AG04449 (cell line): ENCODE measurements at regions not wholly inside any gene's neighbourhood (a gene's known extent, or its start where the extent isn't known, plus 50 kb on each side); places are given as distances from the start of the nearest gene placed in this dataset.

ENCODE experiments used
- CTCF ChIA-PET: fragments of 350-600 bp; formaldehyde crosslinking; extraction: SDS; loops from one replicate; lab custom pipeline; 2021; ENCODE audit warnings: antibody characterized with exemption; lab: Yijun Ruan, JAX
- POLR2A ChIA-PET: fragments of 400-600, 350-600 bp; formaldehyde crosslinking; extraction: SDS; loops from one replicate; lab custom pipeline; 2020; ENCODE audit warnings: antibody characterized with exemption, inconsistent platforms; lab: Yijun Ruan, JAX
- DNase-seq: peaks from one replicate; pipeline ENCODE4 v3.0.0-alpha.2; 2010; ENCODE audit warnings: low read depth, low spot score
- H3K4me3 ChIP-seq: 2 replicates; pipeline ENCODE4 v1.5.1; 2011; ENCODE audit warnings: low read depth, mild to moderate bottlenecking, control low read depth, low read length
- CTCF ChIP-seq: IDR thresholded peaks from one replicate; pipeline ENCODE4 v1.5.1; 2011; ENCODE audit warnings: mild to moderate bottlenecking, moderate library complexity, low read length, control low read depth, inconsistent platforms; ENCODE audit not compliant: insufficient read depth; ENCODE audit errors: missing control alignments

GRCh38 chr1:114295321-114295720 lies 141.7 kb upstream of the SYT6 start:
- ChIA-PET POLR2A (no interaction called here), CTCF (interaction anchor here (1.1 to 6.5 kb wide), 4 partner anchors 14 to 318 kb away, joined by 3 to 61 read pairs (median 4); no protein-coding TSS in a partner anchor)
- no peak overlapping the region for H3K4me3 ChIP-seq
- no peak for TF ChIP-seq CTCF
- DNase-seq: no peak

GRCh38 chr1:114292835-114293234 lies 139.2 kb upstream of the SYT6 start:
- ChIA-PET POLR2A (no interaction called here), CTCF (interaction anchor here (0.7 to 6.5 kb wide), 2 partner anchors 11 to 316 kb away, joined by 3 to 61 read pairs; no protein-coding TSS in a partner anchor)
- no peak for TF ChIP-seq CTCF
- H3K4me3 ChIP-seq: no peak overlapping the region
- no peak for DNase-seq

- CTCF ChIA-PET: interaction anchor here (0.7 to 6.5 kb wide), 2 partner anchors 10 to 316 kb away, joined by 3 to 61 read pairs; no protein-coding TSS in a partner anchor
- TF ChIP-seq CTCF: no peak
- POLR2A ChIA-PET: no interaction called here
- no peak for DNase-seq
- H3K4me3 ChIP-seq: no peak overlapping the region
These were observed 138.5 kb upstream of the SYT6 start for GRCh38 chr1:114292194-114292593.

- no peak for DNase-seq
- no peak for TF ChIP-seq CTCF
- CTCF ChIA-PET: interaction anchor here (6.5 kb wide), 1 partner anchor 9 kb away, joined by 61 read pairs; no protein-coding TSS in a partner anchor
- H3K4me3 ChIP-seq: no peak overlapping the region
- POLR2A ChIA-PET: no interaction called here
These were observed 137.1 kb upstream of the SYT6 start for GRCh38 chr1:114290776-114291175.

- TF ChIP-seq CTCF: no peak
- POLR2A ChIA-PET: no interaction called here
- CTCF ChIA-PET: interaction anchor here (1.2 kb wide), 1 partner anchor 313 kb away, joined by 3 read pairs; no protein-coding TSS in a partner anchor
- DNase-seq: no peak
- H3K4me3 ChIP-seq: no peak overlapping the region
These were observed 136.7 kb upstream of the SYT6 start for GRCh38 chr1:114290341-114290740.

- no peak for DNase-seq
- no peak for TF ChIP-seq CTCF
- ChIA-PET CTCF (interaction anchor here (1.0 to 1.2 kb wide), 2 partner anchors 9 to 313 kb away, joined by 3 read pairs; no protein-coding TSS in a partner anchor), POLR2A (no interaction called here)
- no peak overlapping the region for H3K4me3 ChIP-seq
These were observed 136.2 kb upstream of the SYT6 start for GRCh38 chr1:114289824-114290223.
